OCI-LY1 (cell line): ENCODE measurements at regions not wholly inside any gene's neighbourhood (a gene's known extent, or its start where the extent isn't known, plus 50 kb on each side); places are given as distances from the start of the nearest gene placed in this dataset.

Experiments
- EZH2 ChIP-seq: fragments of 200-600 bp; sonication (generic), shearing (Covaris generic); IDR thresholded peaks from 2 replicates; pipeline ENCODE4 v1.8.0; 2017; ENCODE audit warnings: borderline replicate concordance, mixed run types, mild to moderate bottlenecking, antibody characterized with exemption, low read length, moderate library complexity, mixed read lengths
- TF ChIP-seq, protein P1 (sequence below): fragments of 200-600 bp; sonication (generic), shearing (Covaris generic); IDR thresholded peaks from 2 replicates; pipeline ENCODE4 v1.5.1; 2017; ENCODE audit warnings: mild to moderate bottlenecking, antibody characterized with exemption, low read length, moderate library complexity, mixed read lengths

DNA sequence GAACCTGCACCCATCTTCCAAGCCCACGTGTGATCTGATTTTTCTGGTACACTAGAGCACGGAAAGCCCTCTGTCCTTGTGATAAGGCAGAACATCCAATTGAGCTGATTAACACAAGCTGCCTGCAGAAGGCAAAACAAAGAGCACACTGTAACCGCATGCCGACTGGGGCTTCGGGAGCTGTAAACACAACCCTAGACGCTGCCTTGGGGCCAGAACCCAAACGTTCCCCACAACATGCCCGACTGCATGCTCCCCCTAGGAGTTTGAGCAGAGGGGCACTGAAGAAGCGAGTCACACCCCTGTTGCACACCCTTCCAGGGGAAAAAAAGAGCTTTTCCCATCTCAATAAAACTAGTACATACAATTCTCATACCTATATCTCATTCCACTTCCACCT lies 470.7 kb downstream of the HTR1B start:
- TF ChIP-seq, protein P1, sequence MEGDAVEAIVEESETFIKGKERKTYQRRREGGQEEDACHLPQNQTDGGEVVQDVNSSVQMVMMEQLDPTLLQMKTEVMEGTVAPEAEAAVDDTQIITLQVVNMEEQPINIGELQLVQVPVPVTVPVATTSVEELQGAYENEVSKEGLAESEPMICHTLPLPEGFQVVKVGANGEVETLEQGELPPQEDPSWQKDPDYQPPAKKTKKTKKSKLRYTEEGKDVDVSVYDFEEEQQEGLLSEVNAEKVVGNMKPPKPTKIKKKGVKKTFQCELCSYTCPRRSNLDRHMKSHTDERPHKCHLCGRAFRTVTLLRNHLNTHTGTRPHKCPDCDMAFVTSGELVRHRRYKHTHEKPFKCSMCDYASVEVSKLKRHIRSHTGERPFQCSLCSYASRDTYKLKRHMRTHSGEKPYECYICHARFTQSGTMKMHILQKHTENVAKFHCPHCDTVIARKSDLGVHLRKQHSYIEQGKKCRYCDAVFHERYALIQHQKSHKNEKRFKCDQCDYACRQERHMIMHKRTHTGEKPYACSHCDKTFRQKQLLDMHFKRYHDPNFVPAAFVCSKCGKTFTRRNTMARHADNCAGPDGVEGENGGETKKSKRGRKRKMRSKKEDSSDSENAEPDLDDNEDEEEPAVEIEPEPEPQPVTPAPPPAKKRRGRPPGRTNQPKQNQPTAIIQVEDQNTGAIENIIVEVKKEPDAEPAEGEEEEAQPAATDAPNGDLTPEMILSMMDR: no peak
- TF ChIP-seq EZH2: no peak
